ENCODE measurements at regions not wholly inside any gene's neighbourhood (a gene's known extent, or its start where the extent isn't known, plus 50 kb on each side); places are given as distances from the start of the nearest gene placed in this dataset.

- CTCF ChIA-PET (ENCODE audit: unreplicated experiment) = no interaction called here
Observed at GRCh38 chr6:12356431-12356830, 66.3 kb downstream of the EDN1 start.

GRCh38 chr6:12356983-12357972 lies 67.1 kb downstream of the EDN1 start:
- H3K4me3 ChIP-seq (ENCODE audit: low read depth, low read length, poor library complexity, severe bottlenecking) = no peak overlapping the region
- H3K4me2 ChIP-seq (ENCODE audit: low read length) = peak overlapping the region; percentile 27
- no peaks in the 10 kb centered on the region for H4K20me1 ChIP-seq (ENCODE audit: insufficient read depth, low read length)
- POLR2A ChIA-PET = interaction anchor here (0.6 kb wide), 1 partner anchor 128 kb away, joined by 3 read pairs; no protein-coding TSS in a partner anchor
- peak overlapping the region; percentile 49 for H3K27ac ChIP-seq (ENCODE audit: low read depth, low read length, poor library complexity, severe bottlenecking)
- CTCF ChIA-PET (ENCODE audit: unreplicated experiment) = no interaction called here
- no peak for TF ChIP-seq CTCF (conservative IDR thresholded peaks at IDR 0.05; ENCODE audit: low read length)
- TF ChIP-seq EZH2phosphoT487 (IDR thresholded peaks at IDR 0.05; ENCODE audit: borderline replicate concordance, low read depth, low read length) = no peak
- H2AFZ ChIP-seq (ENCODE audit: low read length) = no peak overlapping the region
- H3K36me3 ChIP-seq (ENCODE audit: insufficient read depth, low read length) = no peaks in the 10 kb centered on the region
- H3K9me2 ChIP-seq (ENCODE audit: insufficient read depth, low read length) = no peaks in the 10 kb centered on the region
- intact Hi-C loops (cut with micrococcal nuclease; ENCODE audit: unreplicated experiment) = no loop called here
- H3K9me3 ChIP-seq (ENCODE audit: low read length) = no peaks in the 10 kb centered on the region
- no TSS peak for BruUV-seq (replicated peaks)
- peak; percentile 67 for DNase-seq (ENCODE audit: low spot score)
- H3K4me1 ChIP-seq (ENCODE audit: insufficient read depth, low read length, poor library complexity, severe bottlenecking) = peaks cover 51% of the 10 kb centered on the region
- H3K79me2 ChIP-seq (ENCODE audit: insufficient read depth, low read depth, low read length) = no peaks in the 10 kb centered on the region

More at GRCh38 chr6:12356431-12356830, 66.3 kb downstream of the EDN1 start:
- no peaks in the 10 kb centered on the region for H3K36me3 ChIP-seq (ENCODE audit: insufficient read depth, low read length)
- intact Hi-C loops (cut with micrococcal nuclease; ENCODE audit: unreplicated experiment) = no loop called here
- no peak overlapping the region for H3K4me3 ChIP-seq (ENCODE audit: low read depth, low read length, poor library complexity, severe bottlenecking)
- H3K4me1 ChIP-seq (ENCODE audit: insufficient read depth, low read length, poor library complexity, severe bottlenecking) = peaks cover 51% of the 10 kb centered on the region
- POLR2A ChIA-PET = no interaction called here
- no peaks in the 10 kb centered on the region for H3K9me3 ChIP-seq (ENCODE audit: low read length)
- no TSS peak for BruUV-seq (replicated peaks)
- DNase-seq (ENCODE audit: low spot score) = no peak
- TF ChIP-seq CTCF (conservative IDR thresholded peaks at IDR 0.05; ENCODE audit: low read length) (no peak), EZH2phosphoT487 (IDR thresholded peaks at IDR 0.05; ENCODE audit: borderline replicate concordance, low read depth, low read length) (no peak)
- H3K27ac ChIP-seq (ENCODE audit: low read depth, low read length, poor library complexity, severe bottlenecking) = no peak overlapping the region
- no peaks in the 10 kb centered on the region for H3K79me2 ChIP-seq (ENCODE audit: insufficient read depth, low read depth, low read length)
- H4K20me1 ChIP-seq (ENCODE audit: insufficient read depth, low read length) = no peaks in the 10 kb centered on the region
- H3K9me2 ChIP-seq (ENCODE audit: insufficient read depth, low read length) = no peaks in the 10 kb centered on the region
- H3K4me2 ChIP-seq (ENCODE audit: low read length) = peak overlapping the region; percentile 27; the same call in 1 of the 2 replicates
- no peak overlapping the region for H2AFZ ChIP-seq (ENCODE audit: low read length)

GRCh38 chr6:12359036-12359435 lies 68.9 kb downstream of the EDN1 start:
- no peak overlapping the region for H2AFZ ChIP-seq (ENCODE audit: low read length)
- no peaks in the 10 kb centered on the region for H3K36me3 ChIP-seq (ENCODE audit: insufficient read depth, low read length)
- TF ChIP-seq EZH2phosphoT487 (IDR thresholded peaks at IDR 0.05; ENCODE audit: borderline replicate concordance, low read depth, low read length) (no peak), CTCF (conservative IDR thresholded peaks at IDR 0.05; ENCODE audit: low read length) (no peak)
- H3K4me1 ChIP-seq (ENCODE audit: insufficient read depth, low read length, poor library complexity, severe bottlenecking) = peaks cover 68% of the 10 kb centered on the region
- H3K79me2 ChIP-seq (ENCODE audit: insufficient read depth, low read depth, low read length) = no peaks in the 10 kb centered on the region
- ChIA-PET CTCF (ENCODE audit: unreplicated experiment) (no interaction called here), POLR2A (interaction anchor here (0.6 kb wide), 2 partner anchors 31 to 922 kb away, joined by 3 read pairs; no protein-coding TSS in a partner anchor)
- DNase-seq (ENCODE audit: low spot score) = no peak
- no peaks in the 10 kb centered on the region for H3K9me2 ChIP-seq (ENCODE audit: insufficient read depth, low read length)
- no peak overlapping the region for H3K4me2 ChIP-seq (ENCODE audit: low read length)
- no TSS peak for BruUV-seq (replicated peaks)
- H3K9me3 ChIP-seq (ENCODE audit: low read length) = no peaks in the 10 kb centered on the region
- H3K4me3 ChIP-seq (ENCODE audit: low read depth, low read length, poor library complexity, severe bottlenecking) = no peak overlapping the region
- no peaks in the 10 kb centered on the region for H4K20me1 ChIP-seq (ENCODE audit: insufficient read depth, low read length)
- intact Hi-C loops (cut with micrococcal nuclease; ENCODE audit: unreplicated experiment) = no loop called here
- no peak overlapping the region for H3K27ac ChIP-seq (ENCODE audit: low read depth, low read length, poor library complexity, severe bottlenecking)

Measured in OCI-LY7 (cell line).